ENCODE measurements at regions not wholly inside any gene's neighbourhood (a gene's known extent, or its start where the extent isn't known, plus 50 kb on each side); places are given as distances from the start of the nearest gene placed in this dataset.

DNA sequence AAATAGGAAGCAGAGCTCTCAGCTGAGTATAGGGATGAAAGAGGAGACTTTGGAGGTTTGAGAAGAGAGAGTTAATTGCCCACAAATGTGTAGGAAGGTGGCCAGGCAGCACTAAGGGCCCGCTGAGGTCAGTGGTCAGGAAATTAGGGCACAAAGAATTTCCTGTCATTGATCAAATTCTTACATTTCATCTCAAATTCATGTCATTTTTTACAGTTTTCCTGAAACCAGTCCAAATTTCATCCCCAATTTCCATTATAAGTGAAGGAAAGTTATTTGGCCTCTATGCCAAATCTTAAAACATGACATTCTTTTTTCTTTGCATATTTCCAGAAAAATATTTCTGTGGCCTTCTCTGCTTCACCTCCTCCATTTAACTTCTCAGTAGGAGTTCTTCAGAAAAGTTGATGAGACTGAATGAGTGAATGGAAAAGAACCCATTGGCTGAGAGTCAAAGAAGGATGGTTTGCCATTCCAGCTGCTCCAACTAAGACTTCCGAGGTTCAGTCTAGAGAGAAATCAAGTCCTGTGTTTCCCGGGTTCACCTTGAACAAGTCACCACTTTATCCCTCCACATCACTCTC is 68.7 kb upstream of the SPRY1 start:
- no peak overlapping the region for H3K27ac ChIP-seq (ENCODE audit: low read depth, low read length)

DNA sequence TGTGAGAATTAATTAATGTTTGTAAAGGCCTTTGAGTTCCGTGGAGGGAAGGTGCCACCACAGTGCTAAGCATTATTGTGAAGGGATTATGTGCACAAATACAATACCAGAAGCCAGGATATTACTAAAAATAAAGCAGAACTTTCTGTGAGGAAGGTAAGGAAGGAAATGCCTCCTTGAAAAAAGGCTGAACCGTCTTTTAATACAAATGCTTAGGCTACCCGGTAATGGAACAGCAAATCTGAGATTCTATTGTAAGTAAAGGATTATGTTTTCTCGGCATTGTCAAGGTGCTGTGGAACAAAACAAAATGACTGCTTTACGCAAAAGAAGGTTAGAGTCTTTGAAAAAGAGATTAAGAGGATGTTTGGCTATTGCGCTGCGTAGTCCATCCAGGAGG is 57.9 kb upstream of the SPRY1 start:
- Histone ChIP-seq H3K4me3 (ENCODE audit: low read length) (no peak overlapping the region), H3K27ac (ENCODE audit: low read depth, low read length) (no peak overlapping the region), H3K27me3 (ENCODE audit: control insufficient read depth, insufficient read depth, low read length) (no peaks in the 10 kb centered on the region), H3K4me1 (ENCODE audit: control insufficient read depth, insufficient read depth, low read length) (no peaks in the 10 kb centered on the region), H3K9ac (ENCODE audit: low read length) (no peak overlapping the region), H3K36me3 (ENCODE audit: control insufficient read depth, insufficient read depth, low read length) (no peaks in the 10 kb centered on the region)

More for the DNA sequence above, 68.7 kb upstream of the SPRY1 start:
- H3K27me3 ChIP-seq (ENCODE audit: control insufficient read depth, insufficient read depth, low read length): no peaks in the 10 kb centered on the region
- H3K9ac ChIP-seq (ENCODE audit: low read length): no peak overlapping the region
- H3K4me1 ChIP-seq (ENCODE audit: control insufficient read depth, insufficient read depth, low read length): no peaks in the 10 kb centered on the region
- no peaks in the 10 kb centered on the region for H3K36me3 ChIP-seq (ENCODE audit: control insufficient read depth, insufficient read depth, low read length)
- H3K4me3 ChIP-seq (ENCODE audit: low read length): no peak overlapping the region

DNA sequence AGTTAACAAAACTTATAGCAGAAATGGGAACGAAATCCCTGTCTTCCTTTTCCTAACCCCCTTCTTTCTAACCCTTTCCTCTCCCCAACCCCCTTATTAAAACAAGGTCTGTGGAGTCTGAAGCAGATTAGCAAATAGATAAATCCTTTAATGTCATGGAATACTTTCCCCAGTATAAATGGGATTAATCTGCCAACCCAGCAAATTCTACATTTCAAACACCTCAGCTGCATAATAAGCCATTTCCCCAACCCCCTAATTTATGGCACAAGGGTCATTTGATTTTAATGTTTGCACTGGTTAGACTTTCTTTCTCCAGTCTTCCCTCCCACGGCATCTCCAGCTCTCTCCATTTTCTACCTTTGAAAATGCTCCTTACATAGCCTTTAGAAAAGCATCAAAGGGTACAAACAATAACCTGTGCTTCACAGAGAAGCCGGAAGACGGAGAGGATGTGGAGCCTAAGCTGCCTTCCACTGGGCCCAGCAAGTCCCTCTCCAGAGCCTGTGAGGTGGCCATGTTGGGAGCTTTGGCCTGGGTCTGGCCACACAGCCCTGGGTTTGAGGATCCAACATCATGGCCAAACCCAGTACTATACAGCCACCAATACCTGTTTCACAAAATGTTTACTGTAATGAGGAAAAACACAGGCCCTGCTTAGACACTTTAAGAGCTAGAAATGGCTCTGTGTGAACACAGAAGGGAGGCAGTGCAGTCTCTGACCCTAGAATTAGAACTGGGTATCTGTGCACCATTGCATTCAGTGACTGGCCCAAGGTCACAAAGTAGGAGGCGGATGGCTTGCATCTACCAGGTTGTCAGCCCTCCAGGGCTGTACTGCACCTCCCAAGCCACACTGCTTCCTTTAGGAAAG is 56.9 kb upstream of the SPRY1 start:
- Histone ChIP-seq H3K4me1 (ENCODE audit: control insufficient read depth, insufficient read depth, low read length) (no peaks in the 10 kb centered on the region), H3K36me3 (ENCODE audit: control insufficient read depth, insufficient read depth, low read length) (no peaks in the 10 kb centered on the region), H3K9ac (ENCODE audit: low read length) (no peak overlapping the region), H3K27ac (ENCODE audit: low read depth, low read length) (no peak overlapping the region), H3K4me3 (ENCODE audit: low read length) (no peak overlapping the region), H3K27me3 (ENCODE audit: control insufficient read depth, insufficient read depth, low read length) (no peaks in the 10 kb centered on the region)

DNA sequence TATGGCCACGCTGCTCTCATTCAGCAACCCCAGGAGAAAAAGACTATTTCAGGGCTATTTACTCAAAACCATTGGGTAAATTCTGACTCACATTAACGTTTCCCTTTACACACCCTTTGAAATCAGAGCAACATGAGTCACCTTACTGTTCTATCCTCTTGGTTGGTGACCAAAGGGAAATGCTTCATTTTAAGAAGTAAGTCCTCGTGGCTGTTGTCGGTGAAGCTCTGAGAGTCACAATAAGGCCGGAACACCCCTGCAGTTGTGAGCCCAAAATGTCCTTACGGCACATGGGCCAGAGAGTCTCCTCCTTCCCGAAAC is 56.3 kb upstream of the SPRY1 start:
- H3K4me1 ChIP-seq (ENCODE audit: control insufficient read depth, insufficient read depth, low read length): no peaks in the 10 kb centered on the region
- H3K27ac ChIP-seq (ENCODE audit: low read depth, low read length): no peak overlapping the region
- no peak overlapping the region for H3K4me3 ChIP-seq (ENCODE audit: low read length)
- H3K27me3 ChIP-seq (ENCODE audit: control insufficient read depth, insufficient read depth, low read length): no peaks in the 10 kb centered on the region
- no peaks in the 10 kb centered on the region for H3K36me3 ChIP-seq (ENCODE audit: control insufficient read depth, insufficient read depth, low read length)
- no peak overlapping the region for H3K9ac ChIP-seq (ENCODE audit: low read length)

DNA sequence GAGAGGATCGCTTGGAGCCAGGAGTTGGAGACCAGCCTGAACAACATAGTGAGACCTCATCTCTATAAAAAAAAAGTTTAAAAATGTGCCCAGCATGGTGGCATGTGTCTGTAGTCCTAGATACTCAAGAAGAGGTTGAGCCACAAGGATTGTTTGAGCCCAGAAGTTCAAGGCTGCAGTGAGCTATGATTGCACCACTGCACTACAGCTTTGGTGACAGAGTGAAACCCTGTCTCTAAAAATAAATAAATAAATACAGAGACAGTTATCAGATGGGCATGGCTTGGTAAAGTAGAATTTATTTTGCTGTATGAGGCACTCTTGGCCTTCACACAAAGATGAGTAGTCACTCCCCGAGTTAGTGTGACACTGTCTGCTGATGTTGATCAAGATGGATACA is 54.1 kb upstream of the SPRY1 start:
- Histone ChIP-seq H3K4me3 (ENCODE audit: low read length) (no peak overlapping the region), H3K27me3 (ENCODE audit: control insufficient read depth, insufficient read depth, low read length) (no peaks in the 10 kb centered on the region), H3K27ac (ENCODE audit: low read depth, low read length) (no peak overlapping the region), H3K36me3 (ENCODE audit: control insufficient read depth, insufficient read depth, low read length) (no peaks in the 10 kb centered on the region), H3K9ac (ENCODE audit: low read length) (no peak overlapping the region), H3K4me1 (ENCODE audit: control insufficient read depth, insufficient read depth, low read length) (no peaks in the 10 kb centered on the region)

DNA sequence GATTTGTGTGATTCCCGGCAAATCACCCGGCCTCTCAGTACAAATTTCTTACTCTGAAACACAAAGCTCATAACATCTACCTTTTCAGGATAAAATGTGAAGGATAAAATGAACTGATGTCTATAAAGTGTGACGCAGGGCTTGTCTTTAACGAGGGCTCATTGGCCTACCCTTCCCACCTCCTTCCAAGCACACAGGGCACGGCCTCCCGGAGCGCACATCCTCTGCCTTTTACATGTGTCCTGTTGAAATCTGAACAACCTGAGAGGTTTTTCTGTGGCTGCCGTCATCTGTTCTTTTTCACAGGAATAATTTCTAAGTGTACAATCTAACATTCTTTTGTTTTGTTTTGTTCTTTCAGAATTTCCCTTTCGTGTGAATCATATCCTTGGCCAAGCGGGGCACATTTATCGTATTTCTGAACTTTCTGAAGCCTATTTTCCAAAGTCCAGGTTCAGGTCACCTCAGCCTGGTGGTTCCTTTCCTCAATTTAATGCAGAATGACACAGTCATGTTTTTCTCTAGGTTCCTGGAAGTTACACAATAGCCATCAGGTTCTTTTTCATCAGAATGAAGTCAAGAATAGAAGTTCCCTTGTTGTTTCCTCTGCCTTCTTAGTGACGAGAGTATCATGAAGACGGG is 53.1 kb upstream of the SPRY1 start:
- Histone ChIP-seq H3K9ac (ENCODE audit: low read length) (no peak overlapping the region), H3K4me1 (ENCODE audit: control insufficient read depth, insufficient read depth, low read length) (no peaks in the 10 kb centered on the region), H3K27me3 (ENCODE audit: control insufficient read depth, insufficient read depth, low read length) (no peaks in the 10 kb centered on the region), H3K4me3 (ENCODE audit: low read length) (no peak overlapping the region), H3K36me3 (ENCODE audit: control insufficient read depth, insufficient read depth, low read length) (no peaks in the 10 kb centered on the region), H3K27ac (ENCODE audit: low read depth, low read length) (peak overlapping the region; percentile 10)

DNA sequence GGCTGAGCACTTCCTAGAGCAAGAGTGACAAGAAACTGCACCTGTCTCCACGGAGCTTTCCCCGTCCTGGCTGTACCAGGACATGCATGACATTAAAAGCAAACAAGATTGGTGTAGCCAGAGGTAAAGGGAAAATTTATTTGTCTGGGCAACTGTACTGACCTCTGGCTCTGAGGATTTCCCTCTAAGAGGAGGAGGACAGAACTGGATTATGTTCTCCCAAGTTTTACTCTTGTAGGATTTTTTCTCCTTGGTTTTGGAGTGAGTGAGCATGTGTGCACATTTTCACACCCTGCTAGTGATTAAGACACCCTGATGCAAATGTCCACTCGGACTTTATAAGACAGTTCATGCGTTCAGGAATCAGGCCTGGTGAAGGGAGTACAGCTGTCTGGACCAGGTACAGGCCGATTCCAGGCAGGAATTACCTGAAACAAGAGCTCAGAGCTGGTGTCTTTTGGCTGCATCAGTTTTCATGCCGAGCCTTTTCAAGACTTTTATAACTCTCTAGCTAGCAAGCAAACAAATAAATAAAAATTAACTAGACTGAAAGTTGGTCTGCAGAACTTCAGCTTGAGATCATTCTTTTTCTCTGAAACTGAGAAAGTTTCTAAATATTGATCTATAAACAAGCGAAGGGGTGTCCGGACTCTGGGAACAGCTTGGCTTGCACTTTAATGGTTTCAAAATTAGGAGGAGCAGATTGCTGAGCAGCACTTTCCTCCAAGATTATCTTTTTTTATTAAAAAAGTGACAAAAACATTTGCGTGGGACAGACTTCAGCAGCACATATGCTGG is 51.3 kb upstream of the SPRY1 start:
- no peak overlapping the region for H3K27ac ChIP-seq (ENCODE audit: low read depth, low read length)
- H3K4me3 ChIP-seq (ENCODE audit: low read length): no peak overlapping the region
- H3K4me1 ChIP-seq (ENCODE audit: control insufficient read depth, insufficient read depth, low read length): no peaks in the 10 kb centered on the region
- no peaks in the 10 kb centered on the region for H3K36me3 ChIP-seq (ENCODE audit: control insufficient read depth, insufficient read depth, low read length)
- H3K9ac ChIP-seq (ENCODE audit: low read length): no peak overlapping the region
- H3K27me3 ChIP-seq (ENCODE audit: control insufficient read depth, insufficient read depth, low read length): no peaks in the 10 kb centered on the region

DNA sequence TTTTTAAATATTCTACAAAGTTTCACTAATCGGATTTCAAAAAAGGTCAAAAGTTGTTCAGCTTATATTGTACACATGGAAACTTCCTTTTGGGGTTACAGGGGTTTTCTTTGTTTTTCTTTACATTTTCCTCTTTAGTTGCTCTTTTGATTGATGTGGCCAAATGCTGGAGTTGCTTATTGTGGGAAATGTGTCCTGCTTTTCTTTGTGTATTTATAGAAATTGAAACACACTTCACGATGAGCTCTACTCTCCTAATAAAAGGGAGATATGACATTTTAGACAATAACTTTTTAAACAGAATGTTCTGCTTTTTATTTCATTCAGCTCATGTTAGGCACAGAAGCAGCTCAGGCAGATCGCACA is 50.7 kb upstream of the SPRY1 start:
- Histone ChIP-seq H3K9ac (ENCODE audit: low read length) (no peak overlapping the region), H3K27ac (ENCODE audit: low read depth, low read length) (no peak overlapping the region), H3K4me1 (ENCODE audit: control insufficient read depth, insufficient read depth, low read length) (no peaks in the 10 kb centered on the region)

DNA sequence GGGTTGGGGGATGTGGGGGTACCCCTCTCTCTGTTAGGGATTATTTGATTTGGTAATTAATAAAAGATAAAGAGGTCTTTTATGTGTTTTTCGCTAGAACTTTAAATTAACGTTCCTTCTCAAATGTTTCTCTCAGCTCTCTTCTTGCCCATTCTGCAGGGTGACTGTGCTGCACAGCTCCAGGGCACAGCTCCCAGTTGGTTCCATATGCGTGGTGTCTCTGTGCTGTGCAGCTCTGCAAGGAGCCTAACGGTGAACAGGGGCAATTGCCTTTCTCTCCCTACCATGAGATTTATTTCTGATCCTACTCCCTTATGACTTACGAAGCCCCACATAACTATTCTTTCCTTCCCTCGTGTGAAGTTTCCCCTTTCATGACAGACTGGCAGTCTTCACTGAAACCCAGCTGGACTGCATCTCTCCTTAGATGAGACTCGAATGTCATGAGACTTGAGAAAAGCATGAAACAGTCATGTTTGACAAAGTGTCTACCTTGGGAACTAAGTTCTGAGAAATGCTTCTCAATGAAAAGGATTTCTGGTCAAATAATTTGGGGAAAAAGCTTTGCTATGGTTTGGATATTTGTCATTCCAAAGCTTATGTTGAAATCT is 50.2 kb upstream of the SPRY1 start:
- Histone ChIP-seq H3K9ac (ENCODE audit: low read length) (no peak overlapping the region), H3K27me3 (ENCODE audit: control insufficient read depth, insufficient read depth, low read length) (no peaks in the 10 kb centered on the region), H3K27ac (ENCODE audit: low read depth, low read length) (no peak overlapping the region), H3K4me1 (ENCODE audit: control insufficient read depth, insufficient read depth, low read length) (no peaks in the 10 kb centered on the region), H3K4me3 (ENCODE audit: low read length) (no peak overlapping the region), H3K36me3 (ENCODE audit: control insufficient read depth, insufficient read depth, low read length) (no peaks in the 10 kb centered on the region)

More for the DNA sequence above, 50.7 kb upstream of the SPRY1 start:
- no peaks in the 10 kb centered on the region for H3K27me3 ChIP-seq (ENCODE audit: control insufficient read depth, insufficient read depth, low read length)
- no peak overlapping the region for H3K4me3 ChIP-seq (ENCODE audit: low read length)
- H3K36me3 ChIP-seq (ENCODE audit: control insufficient read depth, insufficient read depth, low read length): no peaks in the 10 kb centered on the region

Measured in rectal smooth muscle tissue (tissue), 1 donor.